Kidney epithelial cell (primary cell): ENCODE measurements at regions not wholly inside any gene's neighbourhood (a gene's known extent, or its start where the extent isn't known, plus 50 kb on each side); places are given as distances from the start of the nearest gene placed in this dataset.

Experiments
- DNase-seq: peaks from one replicate; pipeline ENCODE4 v3.0.0-alpha.2; 2010; ENCODE audit warnings: low read depth
- H3K27me3 ChIP-seq: 2 replicates; pipeline ENCODE4 v1.6.0; 2011; ENCODE audit warnings: low read length; ENCODE audit not compliant: control insufficient read depth, insufficient read depth
- H3K36me3 ChIP-seq: 2 replicates; pipeline ENCODE4 v1.5.1; 2011; ENCODE audit warnings: low read length; ENCODE audit not compliant: control insufficient read depth, insufficient read depth
- H3K4me3 ChIP-seq: 2 replicates; pipeline ENCODE4 v1.5.1; 2011; ENCODE audit warnings: low read depth, mild to moderate bottlenecking, control low read depth, low read length
- CTCF ChIP-seq: IDR thresholded peaks from 2 replicates; pipeline ENCODE4 v1.5.1; 2011; ENCODE audit warnings: mild to moderate bottlenecking, moderate library complexity, low read length, control low read depth, inconsistent platforms; ENCODE audit not compliant: insufficient read depth, poor library complexity, severe bottlenecking

DNA sequence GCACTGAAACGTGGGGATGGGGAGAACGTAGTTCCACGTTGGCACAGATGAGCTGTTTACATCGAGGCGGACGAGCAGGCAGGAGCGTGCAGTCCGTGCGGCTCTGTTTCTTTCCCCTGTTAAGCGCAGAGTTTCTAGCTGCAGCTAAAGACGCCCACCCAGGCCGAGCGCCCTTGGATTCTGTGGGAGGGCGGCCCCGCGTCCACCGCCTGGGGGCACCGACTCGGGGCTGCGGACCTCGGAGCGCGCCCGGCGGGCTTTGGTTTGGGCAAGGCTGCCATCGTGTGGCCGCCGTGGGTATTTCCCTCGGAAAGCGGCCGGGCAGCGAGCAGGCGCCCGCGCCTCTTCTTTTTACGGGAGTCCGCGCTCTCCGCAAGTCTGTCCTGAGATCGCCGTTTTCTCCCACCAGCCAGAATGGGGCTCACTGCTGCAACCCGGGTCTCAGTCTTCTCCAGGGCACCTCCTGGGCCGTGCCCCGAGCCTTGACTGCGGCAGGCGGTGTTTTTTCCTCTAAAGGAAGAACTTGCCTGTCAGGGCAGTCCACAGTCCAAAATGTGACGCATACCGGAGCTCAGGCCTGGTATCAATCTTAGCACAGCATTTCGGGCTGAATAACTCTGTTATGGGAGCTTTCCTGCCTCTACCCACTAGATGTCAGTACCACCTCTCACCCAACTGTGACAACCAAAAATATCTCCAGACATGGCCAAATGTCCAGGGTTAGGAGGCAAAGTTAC lies 219.9 kb upstream of the IGF1R start:
- Histone ChIP-seq H3K4me3 (peak overlapping the region; percentile 21), H3K27me3 (peaks cover 8% of the 10 kb centered on the region), H3K36me3 (no peaks in the 10 kb centered on the region)
- DNase-seq: peak; percentile 34
- TF ChIP-seq CTCF: peak; percentile 71

- TF ChIP-seq CTCF: no peak
- Histone ChIP-seq H3K36me3 (no peaks in the 10 kb centered on the region), H3K27me3 (peaks cover 8% of the 10 kb centered on the region), H3K4me3 (no peak overlapping the region)
- DNase-seq: no peak
Observed at GRCh38 chr15:98431171-98431570, 217.2 kb upstream of the IGF1R start.

- Histone ChIP-seq H3K36me3 (no peaks in the 10 kb centered on the region), H3K4me3 (no peak overlapping the region), H3K27me3 (no peaks in the 10 kb centered on the region)
- DNase-seq: no peak
- no peak for TF ChIP-seq CTCF
Observed at GRCh38 chr15:98433346-98433745, 215.0 kb upstream of the IGF1R start.

DNA sequence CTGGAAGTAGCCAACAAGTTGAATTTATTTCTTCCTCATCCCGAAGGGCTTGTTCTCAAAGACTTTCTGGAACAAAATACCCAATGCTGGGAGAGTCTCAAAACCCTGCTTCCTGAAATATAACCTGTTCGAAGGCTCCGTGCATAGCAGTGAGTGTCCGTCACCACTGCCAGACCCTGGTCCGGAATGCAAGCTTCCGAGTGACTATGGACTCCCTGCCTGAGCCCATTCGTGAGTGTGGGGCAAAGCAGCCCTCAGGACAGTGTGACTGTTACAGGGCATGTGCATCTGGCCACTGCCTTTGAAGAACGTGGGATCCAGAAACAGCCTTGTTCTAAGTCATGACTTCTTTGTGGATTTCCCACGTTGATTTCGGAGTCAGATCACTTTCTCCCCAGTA lies 214.5 kb upstream of the IGF1R start:
- no peak for DNase-seq
- no peak for TF ChIP-seq CTCF
- Histone ChIP-seq H3K36me3 (no peaks in the 10 kb centered on the region), H3K27me3 (no peaks in the 10 kb centered on the region), H3K4me3 (no peak overlapping the region)

DNA sequence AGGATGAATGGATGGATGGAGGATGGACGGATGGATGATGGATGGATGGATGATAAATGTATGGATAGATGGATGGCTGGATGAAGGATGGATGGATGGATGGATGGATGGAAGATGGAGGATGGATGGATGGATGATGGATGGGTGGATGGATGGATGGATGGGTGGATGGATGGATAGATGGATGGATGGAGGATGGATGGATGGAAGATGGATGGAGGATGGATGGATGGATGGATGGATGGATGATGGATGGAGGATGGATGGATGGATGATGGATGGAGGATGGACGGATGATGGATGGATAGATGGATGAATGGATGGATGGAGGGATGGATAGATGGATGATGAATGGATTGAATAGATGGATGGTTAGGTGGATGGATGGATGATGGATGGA lies 210.6 kb upstream of the IGF1R start:
- no peak for TF ChIP-seq CTCF
- H3K4me3 ChIP-seq: no peak overlapping the region
- DNase-seq: no peak
- peaks cover 4% of the 10 kb centered on the region for H3K27me3 ChIP-seq
- H3K36me3 ChIP-seq: no peaks in the 10 kb centered on the region

- DNase-seq: no peak
- Histone ChIP-seq H3K27me3 (peaks cover 4% of the 10 kb centered on the region), H3K4me3 (no peak overlapping the region), H3K36me3 (no peaks in the 10 kb centered on the region)
- TF ChIP-seq CTCF: no peak
Observed at GRCh38 chr15:98438326-98438725, 210.0 kb upstream of the IGF1R start.
